Muscle of leg (tissue), 3 donors: ENCODE measurements at regions not wholly inside any gene's neighbourhood (a gene's known extent, or its start where the extent isn't known, plus 50 kb on each side); places are given as distances from the start of the nearest gene placed in this dataset.
A peak's percentile ranks its signal among the peaks of the same experiment; 100 is the strongest.

Experiments used
- DNase-seq: peaks from one replicate; pipeline ENCODE4 v3.0.0; 2013
- H3K27ac ChIP-seq: one replicate; pipeline ENCODE4 v1.5.1; 2013; ENCODE audit warnings: mild to moderate bottlenecking, low read length, control low read depth
- H3K27me3 ChIP-seq: one replicate; pipeline ENCODE4 v1.6.1; 2013; ENCODE audit warnings: low read length; ENCODE audit not compliant: control insufficient read depth, insufficient read depth
- H3K36me3 ChIP-seq: one replicate; pipeline ENCODE4 v1.6.1; 2013; ENCODE audit warnings: low read length; ENCODE audit not compliant: control insufficient read depth, insufficient read depth
- H3K4me1 ChIP-seq: one replicate; pipeline ENCODE4 v1.6.1; 2013; ENCODE audit warnings: low read length; ENCODE audit not compliant: control insufficient read depth, insufficient read depth
- H3K4me3 ChIP-seq: one replicate; pipeline ENCODE4 v1.5.1; 2013; ENCODE audit warnings: low read length, control low read depth
- H3K9me3 ChIP-seq: replicated peaks from 2 replicates; pipeline ENCODE4 v1.6.1; 2013; ENCODE audit warnings: low read depth, low read length; ENCODE audit not compliant: control insufficient read depth
- WGBS: methylation state at CpG from one replicate; pipeline ENCODE4 v1.1.5; 2013; ENCODE audit warnings: missing lambda C conversion rate; ENCODE audit not compliant: insufficient coverage; 5-methylcytosine and 5-hydroxymethylcytosine counted together

DNA sequence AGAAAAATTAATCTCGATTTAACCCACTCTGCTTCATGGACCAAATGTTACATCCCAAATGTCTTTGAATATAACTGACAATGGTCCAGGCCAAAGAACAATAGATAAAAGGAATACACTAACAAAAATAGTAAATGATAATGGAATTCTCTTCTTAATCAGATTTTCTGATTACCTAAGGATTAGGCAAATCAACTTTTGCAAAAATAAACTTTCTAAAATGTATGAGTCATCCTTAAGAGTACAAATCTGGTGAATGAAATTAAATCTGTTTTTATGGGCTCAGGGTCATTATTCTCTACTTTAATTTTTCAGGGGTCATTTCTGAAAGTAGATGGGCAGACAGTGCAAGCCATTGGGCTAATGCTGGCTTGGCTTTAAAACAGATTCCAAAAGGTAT, 102.1 kb upstream of the FAM13C start:
- no peaks in the 10 kb centered on the region for H3K9me3 ChIP-seq
- no peak for DNase-seq
- no peak overlapping the region for H3K27ac ChIP-seq
- H3K4me3 ChIP-seq = no peak overlapping the region
- no peaks in the 10 kb centered on the region for H3K27me3 ChIP-seq
- WGBS = no CpG with 5 or more reads among the region's 1 CpG
- H3K4me1 ChIP-seq = no peaks in the 10 kb centered on the region
- no peaks in the 10 kb centered on the region for H3K36me3 ChIP-seq

DNA sequence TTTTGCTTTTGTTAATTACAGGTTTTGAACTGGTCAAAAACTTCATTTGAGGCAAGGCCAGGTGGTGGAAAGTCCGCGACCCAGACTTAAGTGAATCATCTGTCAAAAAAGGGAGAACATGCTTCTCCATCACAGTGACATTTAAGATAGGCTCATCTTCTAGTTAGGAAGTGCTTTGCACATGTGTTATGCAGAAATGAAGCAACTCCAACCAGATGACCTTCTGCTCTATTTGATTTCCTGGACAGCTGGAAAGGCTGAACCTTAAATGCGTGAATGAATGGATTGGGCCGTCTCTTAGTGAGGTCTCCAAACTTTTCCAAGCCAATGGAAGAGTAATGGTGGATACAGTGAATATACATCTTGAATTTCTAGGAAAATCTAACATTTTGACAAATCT, 101.6 kb upstream of the FAM13C start:
- H3K27me3 ChIP-seq = no peaks in the 10 kb centered on the region
- no CpG with 5 or more reads among the region's 4 CpGs for WGBS
- no peaks in the 10 kb centered on the region for H3K4me1 ChIP-seq
- no peaks in the 10 kb centered on the region for H3K36me3 ChIP-seq
- H3K4me3 ChIP-seq = no peak overlapping the region
- no peaks in the 10 kb centered on the region for H3K9me3 ChIP-seq
- H3K27ac ChIP-seq = no peak overlapping the region
- DNase-seq = no peak

DNA sequence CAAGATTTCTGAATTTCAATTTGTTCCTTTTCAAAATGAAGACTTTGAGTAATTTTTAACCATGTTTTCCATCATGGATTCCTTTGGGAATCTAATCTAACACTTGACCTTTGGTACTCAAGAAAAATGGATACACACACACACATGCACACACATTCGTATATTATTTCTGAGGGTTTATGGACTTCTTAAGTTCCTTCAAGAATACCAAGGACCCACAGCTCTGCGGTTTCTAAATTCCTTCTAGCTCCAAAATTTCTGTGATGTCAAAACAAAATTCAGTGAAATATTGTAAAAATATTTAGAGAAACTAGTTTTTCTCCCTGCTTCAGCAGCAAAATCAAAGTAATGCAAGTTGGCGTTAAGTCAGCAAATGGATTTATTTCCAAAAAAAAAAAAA, 98.3 kb upstream of the FAM13C start:
- Histone ChIP-seq H3K9me3 (no peaks in the 10 kb centered on the region), H3K27me3 (no peaks in the 10 kb centered on the region), H3K36me3 (no peaks in the 10 kb centered on the region), H3K4me1 (no peaks in the 10 kb centered on the region), H3K4me3 (no peak overlapping the region), H3K27ac (no peak overlapping the region)
- WGBS = no CpG with 5 or more reads among the region's 3 CpGs
- DNase-seq = no peak

DNA sequence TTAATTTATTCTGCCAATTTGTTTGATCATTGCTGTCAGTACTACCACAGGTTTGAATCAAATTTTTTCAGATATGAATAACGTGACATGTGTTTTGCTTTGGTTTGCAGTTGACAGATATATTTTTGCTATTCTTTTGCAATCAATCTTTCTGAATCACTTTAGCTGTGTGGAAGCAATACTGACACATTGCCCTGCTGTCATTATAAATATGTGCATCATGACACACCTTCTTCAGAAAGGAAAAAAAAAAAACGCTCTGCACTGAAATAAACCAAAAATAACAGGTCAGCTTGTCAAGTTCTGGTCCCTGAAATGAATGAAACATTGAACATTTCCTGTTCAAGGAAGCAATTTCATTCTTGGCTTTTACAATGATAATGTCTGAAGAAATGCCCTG, 93.8 kb upstream of the FAM13C start:
- Histone ChIP-seq H3K9me3 (no peaks in the 10 kb centered on the region), H3K4me1 (no peaks in the 10 kb centered on the region), H3K36me3 (no peaks in the 10 kb centered on the region), H3K27me3 (no peaks in the 10 kb centered on the region), H3K27ac (no peak overlapping the region), H3K4me3 (no peak overlapping the region)
- DNase-seq = no peak
- WGBS = no CpG with 5 or more reads among the region's 2 CpGs

DNA sequence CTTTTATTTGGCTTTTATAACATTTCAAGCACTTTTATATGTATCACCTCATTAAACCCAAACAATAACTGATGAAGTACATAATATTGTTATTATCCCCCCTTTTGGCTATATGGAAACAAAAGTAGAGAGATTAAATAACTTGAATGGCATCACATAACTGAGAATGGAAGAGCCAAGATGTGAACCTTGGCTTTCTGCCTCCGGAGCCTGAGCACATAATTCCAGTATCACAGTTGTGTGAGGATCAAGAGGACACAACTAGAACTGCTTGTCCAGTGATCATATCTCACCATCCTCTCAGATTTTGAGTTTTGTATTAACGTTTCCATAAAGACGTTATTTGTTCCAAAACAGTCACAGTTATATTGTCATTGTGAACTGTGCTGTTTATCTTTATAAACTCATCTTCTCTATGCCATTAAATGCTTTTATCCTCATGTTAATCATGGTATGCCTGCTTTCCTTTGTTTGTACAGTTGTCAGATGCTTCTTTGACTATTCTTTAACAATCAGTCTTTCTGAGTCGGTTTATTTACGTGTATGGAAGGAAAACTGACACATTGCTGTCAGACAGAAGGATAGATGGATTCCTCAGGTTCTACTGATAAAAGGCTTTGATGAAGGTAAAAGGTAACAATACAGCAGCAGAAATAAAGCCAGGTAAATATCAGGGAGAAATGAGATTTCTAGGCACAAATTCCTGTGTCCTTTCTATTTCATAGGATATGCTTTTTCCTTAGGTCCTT, 92.0 kb upstream of the FAM13C start:
- Histone ChIP-seq H3K27ac (no peak overlapping the region), H3K4me1 (no peaks in the 10 kb centered on the region), H3K4me3 (no peak overlapping the region), H3K36me3 (no peaks in the 10 kb centered on the region), H3K27me3 (no peaks in the 10 kb centered on the region), H3K9me3 (no peaks in the 10 kb centered on the region)
- no peak for DNase-seq
- WGBS = 71% methylated on average over 1 of the region's 5 CpGs

DNA sequence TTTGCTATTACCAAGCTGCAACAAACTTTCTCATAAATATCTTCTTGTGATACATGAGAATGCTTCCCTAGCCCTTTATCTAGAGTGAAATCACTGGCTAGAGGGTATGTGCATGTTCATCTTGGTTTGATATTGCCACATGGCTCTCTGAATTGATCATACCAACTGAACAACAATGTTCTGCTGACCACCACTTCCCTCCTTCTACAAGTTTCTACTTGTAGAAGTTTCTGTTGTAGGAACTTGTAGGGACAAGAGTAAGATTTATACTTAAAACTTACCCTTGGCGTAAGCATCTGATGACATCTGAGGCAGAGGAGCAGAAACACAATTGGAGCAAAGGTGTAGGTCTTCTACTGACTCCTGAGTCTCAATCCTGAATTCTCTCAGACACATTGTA, 86.3 kb upstream of the FAM13C start:
- Histone ChIP-seq H3K27me3 (no peaks in the 10 kb centered on the region), H3K27ac (no peak overlapping the region), H3K4me3 (no peak overlapping the region), H3K9me3 (no peaks in the 10 kb centered on the region), H3K36me3 (no peaks in the 10 kb centered on the region), H3K4me1 (no peaks in the 10 kb centered on the region)
- DNase-seq = no peak
- no CpG with 5 or more reads among the region's 1 CpG for WGBS

DNA sequence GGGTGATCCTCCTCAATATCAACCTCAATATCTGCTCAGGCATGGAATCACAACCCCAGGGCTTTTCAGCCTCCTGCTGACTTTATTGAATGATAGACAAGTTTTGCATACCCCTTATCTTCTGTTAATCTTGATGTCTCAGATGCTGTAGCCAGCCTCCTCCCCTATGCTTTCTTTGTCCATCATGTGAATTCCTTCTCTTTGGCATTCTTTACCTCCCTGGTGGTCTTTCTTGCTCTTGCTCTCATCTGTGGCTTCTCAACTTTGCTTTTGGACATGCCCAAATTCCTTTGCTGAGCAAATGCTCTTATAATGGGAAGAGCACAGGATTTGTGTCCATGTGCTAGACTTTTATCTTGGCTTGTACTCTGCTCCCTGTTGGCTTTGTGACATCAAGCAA, 73.4 kb upstream of the FAM13C start:
- Histone ChIP-seq H3K27ac (no peak overlapping the region), H3K36me3 (no peaks in the 10 kb centered on the region), H3K9me3 (no peaks in the 10 kb centered on the region), H3K4me1 (no peaks in the 10 kb centered on the region), H3K4me3 (no peak overlapping the region), H3K27me3 (no peaks in the 10 kb centered on the region)
- DNase-seq = no peak

DNA sequence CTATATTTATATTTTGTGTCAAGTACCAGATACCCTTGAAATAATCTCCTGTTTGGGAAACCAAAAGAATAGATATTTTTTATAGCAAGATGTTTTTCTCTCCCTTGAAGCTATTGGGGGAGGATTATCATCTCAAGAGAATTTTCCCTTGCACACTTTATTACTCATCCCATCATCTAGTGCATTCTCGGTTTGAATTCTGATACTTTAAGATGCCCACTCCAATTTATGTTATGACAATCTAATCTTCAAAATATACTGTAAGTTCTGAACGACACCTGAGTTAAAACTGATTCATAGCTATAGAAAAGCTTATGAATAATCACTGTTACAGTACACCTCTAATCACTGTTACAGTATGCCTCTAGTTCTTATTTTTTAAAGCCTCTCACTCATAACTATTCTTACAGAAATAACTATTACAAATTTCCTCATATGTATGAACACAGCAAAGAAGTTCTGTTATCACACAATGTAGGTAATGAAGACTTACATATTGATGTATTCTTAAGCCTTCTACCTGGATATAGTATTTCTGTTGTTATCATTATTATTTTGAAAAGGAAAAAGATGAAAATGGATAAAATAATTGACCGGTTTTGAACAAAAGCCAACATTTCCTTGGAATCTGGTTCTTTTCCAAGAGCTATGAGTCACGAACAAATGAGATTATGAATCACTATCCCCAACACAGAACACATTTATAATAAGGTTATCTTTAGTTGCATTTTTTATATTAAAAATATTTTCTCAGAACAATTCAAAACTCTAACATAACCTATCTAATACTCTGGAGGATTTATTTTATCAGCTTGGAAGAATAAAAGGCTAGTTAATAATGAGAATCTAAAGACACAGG, 72.3 kb upstream of the FAM13C start:
- Histone ChIP-seq H3K36me3 (no peaks in the 10 kb centered on the region), H3K9me3 (no peaks in the 10 kb centered on the region), H3K27me3 (no peaks in the 10 kb centered on the region), H3K4me3 (no peak overlapping the region), H3K4me1 (no peaks in the 10 kb centered on the region), H3K27ac (no peak overlapping the region)
- no CpG with 5 or more reads among the region's 4 CpGs for WGBS
- DNase-seq = peak; percentile 39

DNA sequence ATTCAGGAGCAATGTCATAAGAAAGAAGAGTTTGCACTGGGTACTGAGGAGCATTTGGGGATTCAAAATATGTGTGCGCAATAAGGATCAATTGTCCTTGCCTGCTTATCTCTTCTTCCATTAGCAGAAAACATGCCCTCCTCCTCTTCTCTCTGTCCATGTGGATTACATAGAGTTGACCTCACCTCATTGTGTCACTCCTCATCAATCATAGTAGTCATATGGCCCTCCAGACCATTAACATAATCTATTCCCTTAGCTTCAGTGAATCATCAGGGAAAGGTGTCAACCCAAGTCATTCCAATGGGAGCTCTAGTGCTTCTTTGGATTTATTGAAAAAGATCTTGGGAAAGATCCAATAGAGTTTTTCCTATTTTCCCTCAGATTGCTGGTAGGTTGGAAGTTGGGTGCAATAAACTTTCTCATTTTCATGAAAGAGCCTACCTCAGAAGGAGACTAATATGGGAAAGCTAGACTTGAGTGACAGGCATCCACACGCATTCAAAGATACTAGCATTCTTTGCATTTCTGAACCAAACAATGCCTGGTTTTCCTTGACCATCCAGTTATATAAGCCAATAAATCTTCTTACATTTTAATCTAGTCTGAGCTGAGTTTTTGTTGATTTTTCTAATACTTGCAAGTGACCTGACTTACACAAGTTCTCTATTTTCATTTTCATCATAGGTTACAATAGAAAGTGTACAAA, 71.5 kb upstream of the FAM13C start:
- Histone ChIP-seq H3K27ac (no peak overlapping the region), H3K27me3 (no peaks in the 10 kb centered on the region), H3K36me3 (no peaks in the 10 kb centered on the region), H3K4me3 (no peak overlapping the region), H3K4me1 (no peaks in the 10 kb centered on the region), H3K9me3 (no peaks in the 10 kb centered on the region)
- no CpG with 5 or more reads among the region's 2 CpGs for WGBS
- DNase-seq = no peak

DNA sequence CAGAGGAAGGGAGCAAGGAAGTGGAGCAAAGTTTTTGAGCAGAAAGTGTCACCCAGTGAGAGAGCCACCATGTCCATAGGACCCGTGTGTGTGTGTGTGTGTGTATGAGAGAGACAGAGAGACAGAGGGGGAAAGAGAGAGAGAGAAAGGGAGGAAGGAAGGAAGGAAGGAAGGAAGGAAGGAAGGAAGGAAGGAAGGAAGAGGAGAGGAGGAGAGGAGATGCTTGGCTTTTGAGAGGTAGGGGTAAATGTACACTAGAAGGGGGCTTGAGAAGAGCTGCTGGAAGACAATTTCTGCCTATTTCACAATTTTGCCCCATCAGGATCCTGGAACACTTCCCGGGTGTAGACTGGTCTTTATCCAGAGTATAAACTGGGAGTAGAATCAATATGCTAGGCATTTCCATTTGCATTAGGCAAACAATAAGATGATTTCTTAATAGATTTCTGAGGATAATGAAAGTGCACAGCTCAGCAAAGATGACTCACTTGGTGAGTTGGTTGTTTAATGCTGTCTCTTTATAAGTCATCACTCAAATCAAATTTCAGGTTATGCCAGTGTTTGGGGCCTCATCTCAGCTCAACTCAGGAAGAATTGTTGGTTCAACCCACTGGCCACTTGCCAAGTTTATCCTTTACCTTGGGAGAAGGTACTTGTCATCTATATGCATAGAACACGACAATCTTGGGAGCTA, 70.0 kb upstream of the FAM13C start:
- no peak for DNase-seq
- 90% methylated on average over 1 of the region's 3 CpGs for WGBS
- no peaks in the 10 kb centered on the region for H3K4me1 ChIP-seq
- no peaks in the 10 kb centered on the region for H3K9me3 ChIP-seq
- no peak overlapping the region for H3K4me3 ChIP-seq
- H3K36me3 ChIP-seq = no peaks in the 10 kb centered on the region
- H3K27me3 ChIP-seq = no peaks in the 10 kb centered on the region
- no peak overlapping the region for H3K27ac ChIP-seq
